GM12873 (cell line): ENCODE measurements at regions not wholly inside any gene's neighbourhood (a gene's known extent, or its start where the extent isn't known, plus 50 kb on each side); places are given as distances from the start of the nearest gene placed in this dataset.

Experiments
- CTCF ChIP-seq: IDR thresholded peaks from 2 replicates; pipeline ENCODE4 v1.5.1; 2012; ENCODE audit warnings: low read depth, mild to moderate bottlenecking, moderate library complexity, low read length, control low read depth; ENCODE audit not compliant: insufficient read depth; ENCODE audit errors: missing control alignments

GRCh38 chr1:189921613-189922012, 556.1 kb downstream of the BRINP3 start:
- TF ChIP-seq CTCF = no peak

- TF ChIP-seq CTCF = no peak
Observed at GRCh38 chr1:189927641-189928040, 550.0 kb downstream of the BRINP3 start.

DNA sequence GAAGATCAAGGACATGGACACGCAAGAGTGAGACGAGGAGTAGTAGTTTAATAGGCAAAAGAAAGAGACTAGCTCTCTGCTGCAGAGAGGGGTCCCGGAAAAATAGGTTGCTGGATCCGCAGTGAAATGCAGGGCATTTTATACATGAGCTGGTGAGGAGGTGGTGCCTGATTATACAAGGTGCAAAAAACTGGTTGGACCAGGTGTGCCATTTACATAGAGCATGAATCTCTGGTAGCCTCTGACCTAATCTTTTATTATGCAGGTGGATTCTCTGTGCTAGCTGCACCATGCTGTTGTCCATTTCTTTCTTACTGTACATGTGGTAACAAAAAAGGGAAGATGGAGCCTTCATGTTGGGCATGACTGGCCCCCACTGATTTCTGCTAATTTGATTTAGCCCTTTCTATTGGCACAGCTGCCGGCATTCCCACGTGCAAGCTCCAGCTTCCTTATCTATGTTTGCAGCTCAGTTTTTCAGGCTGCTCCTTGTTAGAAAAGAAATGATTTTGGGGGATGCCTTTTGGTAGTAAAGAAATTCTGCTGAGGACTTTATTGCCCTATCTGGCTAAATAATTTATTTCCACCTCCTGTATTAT, 548.1 kb downstream of the BRINP3 start:
- TF ChIP-seq CTCF = no peak

GRCh38 chr1:189936861-189937260, 540.8 kb downstream of the BRINP3 start:
- TF ChIP-seq CTCF = no peak

DNA sequence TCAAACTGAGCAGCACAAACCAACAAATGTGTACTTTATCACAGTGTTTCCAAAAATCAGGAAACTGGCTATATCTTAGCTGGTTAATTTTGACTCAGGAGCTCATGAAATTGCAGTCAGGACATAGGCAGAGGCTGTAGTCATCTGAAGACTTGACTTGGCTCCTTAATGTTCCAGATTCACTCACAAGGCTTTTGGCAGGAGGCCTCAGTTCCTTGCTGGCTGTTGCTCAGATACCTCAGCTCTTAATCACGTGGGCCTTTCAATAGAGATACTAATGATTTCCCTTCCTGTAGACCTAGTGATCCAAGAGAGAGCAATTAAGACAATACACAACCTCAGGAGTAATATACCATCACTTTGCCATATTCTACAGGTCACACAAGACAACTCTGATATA, 537.7 kb downstream of the BRINP3 start:
- no peak for TF ChIP-seq CTCF

GRCh38 chr1:189941922-189942321, 535.7 kb downstream of the BRINP3 start:
- TF ChIP-seq CTCF = no peak

- TF ChIP-seq CTCF = no peak
Observed at GRCh38 chr1:189958756-189959155, 518.9 kb downstream of the BRINP3 start.

DNA sequence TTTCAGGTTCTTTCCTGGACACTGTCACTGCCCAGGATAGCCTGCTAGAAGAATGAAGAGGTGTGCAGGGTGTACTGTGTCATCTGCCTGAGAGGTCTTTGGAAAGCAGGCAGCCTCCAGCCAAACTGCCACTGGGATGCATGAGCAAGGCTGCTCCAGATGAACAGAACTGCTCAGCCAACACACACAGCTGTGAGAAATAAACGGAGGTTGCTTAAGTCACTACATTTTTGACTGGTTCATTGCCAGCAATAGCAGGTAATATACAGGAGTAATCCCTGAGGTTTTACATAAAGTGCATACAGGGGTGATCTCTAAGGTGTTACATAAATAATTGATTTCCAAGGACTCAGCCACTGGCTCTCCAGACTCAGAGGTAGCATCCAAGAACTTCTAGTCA, 516.9 kb downstream of the BRINP3 start:
- no peak for TF ChIP-seq CTCF
